ENCODE measurements at regions not wholly inside any gene's neighbourhood (a gene's known extent, or its start where the extent isn't known, plus 50 kb on each side); places are given as distances from the start of the nearest gene placed in this dataset.

GRCh38 chr5:74314906-74315305, 325.6 kb downstream of the ENC1 start:
- peaks cover 18% of the 10 kb centered on the region for H3K27me3 Mint-ChIP-seq (ENCODE audit: low read depth)

GRCh38 chr5:74313896-74314295, 326.6 kb downstream of the ENC1 start:
- H3K9me3 Mint-ChIP-seq: no peaks in the 10 kb centered on the region
- DNase-seq: no peak
- no peaks in the 10 kb centered on the region for H3K36me3 Mint-ChIP-seq (ENCODE audit: insufficient read depth)
- no peak overlapping the region for H3K4me3 Mint-ChIP-seq
- peaks cover under 1% of the 10 kb centered on the region for H3K4me1 Mint-ChIP-seq (ENCODE audit: low read depth)
- no peak for ATAC-seq
- H3K27me3 Mint-ChIP-seq (ENCODE audit: low read depth): peaks cover 18% of the 10 kb centered on the region

More at GRCh38 chr5:74314906-74315305, 325.6 kb downstream of the ENC1 start:
- Mint-ChIP-seq H3K4me1 (ENCODE audit: low read depth) (peaks cover 4% of the 10 kb centered on the region), H3K36me3 (ENCODE audit: insufficient read depth) (no peaks in the 10 kb centered on the region), H3K9me3 (no peaks in the 10 kb centered on the region), H3K4me3 (no peak overlapping the region)
- ATAC-seq (no peak), DNase-seq (no peak)

- no peak overlapping the region for H3K4me3 Mint-ChIP-seq
- no peak for DNase-seq
- H3K9me3 Mint-ChIP-seq: no peaks in the 10 kb centered on the region
- no peaks in the 10 kb centered on the region for H3K4me1 Mint-ChIP-seq (ENCODE audit: low read depth)
- H3K27me3 Mint-ChIP-seq (ENCODE audit: low read depth): peaks cover 18% of the 10 kb centered on the region
- ATAC-seq: no peak
- H3K36me3 Mint-ChIP-seq (ENCODE audit: insufficient read depth): no peaks in the 10 kb centered on the region
Measured at GRCh38 chr5:74312746-74313145, 327.8 kb downstream of the ENC1 start.

GRCh38 chr5:74311961-74312360, 328.6 kb downstream of the ENC1 start:
- no peaks in the 10 kb centered on the region for H3K9me3 Mint-ChIP-seq
- no peak overlapping the region for H3K4me3 Mint-ChIP-seq
- no peak for DNase-seq
- H3K36me3 Mint-ChIP-seq (ENCODE audit: insufficient read depth): no peaks in the 10 kb centered on the region
- no peak for ATAC-seq
- H3K4me1 Mint-ChIP-seq (ENCODE audit: low read depth): no peaks in the 10 kb centered on the region
- peaks cover 18% of the 10 kb centered on the region for H3K27me3 Mint-ChIP-seq (ENCODE audit: low read depth)

GRCh38 chr5:74310997-74311930, 329.3 kb downstream of the ENC1 start:
- no peaks in the 10 kb centered on the region for H3K4me1 Mint-ChIP-seq (ENCODE audit: low read depth)
- no peaks in the 10 kb centered on the region for H3K36me3 Mint-ChIP-seq (ENCODE audit: insufficient read depth)
- H3K4me3 Mint-ChIP-seq: no peak overlapping the region
- DNase-seq (no peak), ATAC-seq (no peak)
- peaks cover 18% of the 10 kb centered on the region for H3K27me3 Mint-ChIP-seq (ENCODE audit: low read depth)
- no peaks in the 10 kb centered on the region for H3K9me3 Mint-ChIP-seq

GRCh38 chr5:74310386-74310785, 330.1 kb downstream of the ENC1 start:
- DNase-seq: no peak
- no peaks in the 10 kb centered on the region for H3K9me3 Mint-ChIP-seq
- no peaks in the 10 kb centered on the region for H3K4me1 Mint-ChIP-seq (ENCODE audit: low read depth)
- H3K4me3 Mint-ChIP-seq: no peak overlapping the region
- H3K27me3 Mint-ChIP-seq (ENCODE audit: low read depth): peaks cover 18% of the 10 kb centered on the region
- no peak for ATAC-seq
- H3K36me3 Mint-ChIP-seq (ENCODE audit: insufficient read depth): no peaks in the 10 kb centered on the region

GRCh38 chr5:74309050-74309449, 331.5 kb downstream of the ENC1 start:
- Mint-ChIP-seq H3K4me1 (ENCODE audit: low read depth) (no peaks in the 10 kb centered on the region), H3K27me3 (ENCODE audit: low read depth) (peaks cover 14% of the 10 kb centered on the region), H3K4me3 (no peak overlapping the region), H3K36me3 (ENCODE audit: insufficient read depth) (no peaks in the 10 kb centered on the region), H3K9me3 (no peaks in the 10 kb centered on the region)
- ATAC-seq: no peak
- DNase-seq: no peak

GRCh38 chr5:74306845-74307244, 333.7 kb downstream of the ENC1 start:
- Mint-ChIP-seq H3K4me1 (ENCODE audit: low read depth) (no peaks in the 10 kb centered on the region), H3K27me3 (ENCODE audit: low read depth) (peaks cover 3% of the 10 kb centered on the region)
- no peak for ATAC-seq

GRCh38 chr5:74304536-74304935, 336.0 kb downstream of the ENC1 start:
- DNase-seq (no peak), ATAC-seq (no peak)
- peaks cover 3% of the 10 kb centered on the region for H3K27me3 Mint-ChIP-seq (ENCODE audit: low read depth)
- no peak overlapping the region for H3K4me3 Mint-ChIP-seq
- H3K4me1 Mint-ChIP-seq (ENCODE audit: low read depth): no peaks in the 10 kb centered on the region
- H3K36me3 Mint-ChIP-seq (ENCODE audit: insufficient read depth): no peaks in the 10 kb centered on the region
- H3K9me3 Mint-ChIP-seq: no peaks in the 10 kb centered on the region

More at GRCh38 chr5:74306845-74307244, 333.7 kb downstream of the ENC1 start:
- no peak overlapping the region for H3K4me3 Mint-ChIP-seq
- no peaks in the 10 kb centered on the region for H3K9me3 Mint-ChIP-seq
- no peak for DNase-seq
- no peaks in the 10 kb centered on the region for H3K36me3 Mint-ChIP-seq (ENCODE audit: insufficient read depth)

- no peak overlapping the region for H3K4me3 Mint-ChIP-seq
- H3K9me3 Mint-ChIP-seq: no peaks in the 10 kb centered on the region
- H3K4me1 Mint-ChIP-seq (ENCODE audit: low read depth): no peaks in the 10 kb centered on the region
- DNase-seq: no peak
- peaks cover 3% of the 10 kb centered on the region for H3K27me3 Mint-ChIP-seq (ENCODE audit: low read depth)
- no peak for ATAC-seq
- H3K36me3 Mint-ChIP-seq (ENCODE audit: insufficient read depth): no peaks in the 10 kb centered on the region
Measured at GRCh38 chr5:74303578-74303977, 336.9 kb downstream of the ENC1 start.

GRCh38 chr5:74301576-74301975, 339.0 kb downstream of the ENC1 start:
- Mint-ChIP-seq H3K4me3 (no peak overlapping the region), H3K36me3 (ENCODE audit: insufficient read depth) (no peaks in the 10 kb centered on the region), H3K27me3 (ENCODE audit: low read depth) (peaks cover 7% of the 10 kb centered on the region), H3K4me1 (ENCODE audit: low read depth) (no peaks in the 10 kb centered on the region), H3K9me3 (no peaks in the 10 kb centered on the region)
- DNase-seq (no peak), ATAC-seq (no peak)

- Mint-ChIP-seq H3K36me3 (ENCODE audit: insufficient read depth) (no peaks in the 10 kb centered on the region), H3K27me3 (ENCODE audit: low read depth) (peaks cover 7% of the 10 kb centered on the region), H3K4me3 (no peak overlapping the region), H3K4me1 (ENCODE audit: low read depth) (no peaks in the 10 kb centered on the region), H3K9me3 (no peaks in the 10 kb centered on the region)
- ATAC-seq: no peak
- no peak for DNase-seq
Measured at GRCh38 chr5:74300808-74301389, 339.6 kb downstream of the ENC1 start.

GRCh38 chr5:74299833-74300232, 340.7 kb downstream of the ENC1 start:
- H3K27me3 Mint-ChIP-seq (ENCODE audit: low read depth): peaks cover 7% of the 10 kb centered on the region
- ATAC-seq: no peak

GRCh38 chr5:74296685-74297408, 343.7 kb downstream of the ENC1 start:
- Mint-ChIP-seq H3K4me1 (ENCODE audit: low read depth) (no peaks in the 10 kb centered on the region), H3K4me3 (no peak overlapping the region), H3K36me3 (ENCODE audit: insufficient read depth) (no peaks in the 10 kb centered on the region), H3K9me3 (no peaks in the 10 kb centered on the region), H3K27me3 (ENCODE audit: low read depth) (peaks cover 10% of the 10 kb centered on the region)
- ATAC-seq (no peak), DNase-seq (no peak)

More at GRCh38 chr5:74299833-74300232, 340.7 kb downstream of the ENC1 start:
- no peaks in the 10 kb centered on the region for H3K36me3 Mint-ChIP-seq (ENCODE audit: insufficient read depth)
- no peak overlapping the region for H3K4me3 Mint-ChIP-seq
- DNase-seq: no peak
- no peaks in the 10 kb centered on the region for H3K4me1 Mint-ChIP-seq (ENCODE audit: low read depth)
- H3K9me3 Mint-ChIP-seq: no peaks in the 10 kb centered on the region
